ENCODE measurements at regions not wholly inside any gene's neighbourhood (a gene's known extent, or its start where the extent isn't known, plus 50 kb on each side); places are given as distances from the start of the nearest gene placed in this dataset.
"Not testable (repeated sequence)": the region's sequence is repeated elsewhere in the genome, so short reads cannot be mapped to it uniquely, and the experiment has no call there.

DNA sequence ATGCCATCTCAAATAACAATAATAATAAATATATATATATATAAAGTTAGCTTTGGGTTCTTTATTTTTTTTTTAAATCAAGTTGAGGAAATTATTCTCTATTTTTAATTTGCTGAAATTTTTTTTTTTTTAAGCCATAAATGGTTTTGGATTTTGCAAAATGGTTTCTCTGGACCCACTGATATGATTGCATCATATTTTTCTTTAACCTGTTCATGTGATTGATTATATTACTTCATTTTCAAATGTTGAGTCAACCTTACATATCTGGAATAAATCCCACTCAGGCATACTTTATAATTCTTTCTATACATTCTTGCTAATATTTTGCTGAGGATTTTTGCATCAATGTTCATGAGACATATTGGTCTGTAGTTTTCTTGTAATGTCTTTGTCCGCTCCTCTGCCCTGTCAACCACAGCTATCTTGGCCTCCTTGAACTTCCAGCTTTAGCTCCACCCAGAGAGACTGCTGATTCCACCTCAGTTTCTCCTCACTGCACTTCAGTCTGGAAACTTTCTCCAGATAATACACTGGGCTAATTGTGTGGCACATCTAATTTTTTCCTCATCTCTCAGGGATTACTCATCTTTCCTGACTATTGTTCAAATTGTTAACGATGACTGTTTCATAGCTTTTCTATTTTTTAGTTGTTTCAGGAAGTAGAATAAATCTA lies 160.9 kb upstream of the GIMD1 start:
- Histone ChIP-seq H3K4me1 (ENCODE audit: control insufficient read depth, insufficient read depth, low read length) (peaks cover 8% of the 10 kb centered on the region), H3K9me3 (ENCODE audit: control insufficient read depth, low read length) (no peaks in the 10 kb centered on the region), H3K4me3 (ENCODE audit: low read length) (no peak overlapping the region), H3K27ac (ENCODE audit: low read depth, low read length) (no peak overlapping the region), H3K36me3 (ENCODE audit: control insufficient read depth, insufficient read depth, low read length) (no peaks in the 10 kb centered on the region), H3K27me3 (ENCODE audit: control insufficient read depth, insufficient read depth, low read length, poor library complexity, severe bottlenecking) (no peaks in the 10 kb centered on the region), H3K9ac (ENCODE audit: extremely low read depth, low read length, poor library complexity, severe bottlenecking) (no peak overlapping the region)
- Mint-ChIP-seq H3K4me3 (no peak overlapping the region), H3K36me3 (ENCODE audit: low read depth) (no peaks in the 10 kb centered on the region), H3K9me3 (peaks cover 7% of the 10 kb centered on the region), H3K27me3 (ENCODE audit: insufficient read depth) (no peaks in the 10 kb centered on the region), H3K27ac (no peak overlapping the region), H3K4me1 (peaks cover 4% of the 10 kb centered on the region)
- no peak for DNase-seq
- TF ChIP-seq, protein P1, sequence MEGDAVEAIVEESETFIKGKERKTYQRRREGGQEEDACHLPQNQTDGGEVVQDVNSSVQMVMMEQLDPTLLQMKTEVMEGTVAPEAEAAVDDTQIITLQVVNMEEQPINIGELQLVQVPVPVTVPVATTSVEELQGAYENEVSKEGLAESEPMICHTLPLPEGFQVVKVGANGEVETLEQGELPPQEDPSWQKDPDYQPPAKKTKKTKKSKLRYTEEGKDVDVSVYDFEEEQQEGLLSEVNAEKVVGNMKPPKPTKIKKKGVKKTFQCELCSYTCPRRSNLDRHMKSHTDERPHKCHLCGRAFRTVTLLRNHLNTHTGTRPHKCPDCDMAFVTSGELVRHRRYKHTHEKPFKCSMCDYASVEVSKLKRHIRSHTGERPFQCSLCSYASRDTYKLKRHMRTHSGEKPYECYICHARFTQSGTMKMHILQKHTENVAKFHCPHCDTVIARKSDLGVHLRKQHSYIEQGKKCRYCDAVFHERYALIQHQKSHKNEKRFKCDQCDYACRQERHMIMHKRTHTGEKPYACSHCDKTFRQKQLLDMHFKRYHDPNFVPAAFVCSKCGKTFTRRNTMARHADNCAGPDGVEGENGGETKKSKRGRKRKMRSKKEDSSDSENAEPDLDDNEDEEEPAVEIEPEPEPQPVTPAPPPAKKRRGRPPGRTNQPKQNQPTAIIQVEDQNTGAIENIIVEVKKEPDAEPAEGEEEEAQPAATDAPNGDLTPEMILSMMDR (conservative IDR thresholded peaks at IDR 0.05): no peak
- WGBS, 2 experiments (ENCODE audit: insufficient coverage in 1 of 2, insufficient read length in 1 of 2): 93% methylated on average over 2 of the region's 2 CpGs; no CpG with 5 or more reads in 1 of the 2 experiments

DNA sequence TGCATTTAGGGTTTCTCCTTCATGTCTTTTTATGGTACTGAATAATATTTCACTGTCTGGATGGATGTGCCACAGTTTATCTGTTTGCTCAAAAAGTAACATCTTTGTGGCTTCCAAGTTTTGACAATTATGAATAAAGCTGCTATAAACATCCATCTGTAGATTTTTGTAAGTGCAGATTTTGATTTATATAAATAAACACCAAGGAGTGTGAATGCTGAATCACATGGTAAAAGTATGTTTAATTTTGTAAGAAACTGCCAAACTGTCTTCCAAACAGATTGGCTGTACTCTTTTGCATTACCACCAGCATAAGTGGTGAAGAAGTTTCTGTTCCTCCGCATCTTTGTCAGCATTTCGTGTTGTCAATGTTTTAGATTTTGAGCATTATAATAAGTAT lies 158.7 kb upstream of the GIMD1 start:
- Histone ChIP-seq H3K36me3 (ENCODE audit: control insufficient read depth, insufficient read depth, low read length) (no peaks in the 10 kb centered on the region), H3K4me3 (ENCODE audit: low read length) (no peak overlapping the region), H3K9ac (ENCODE audit: extremely low read depth, low read length, poor library complexity, severe bottlenecking) (no peak overlapping the region), H3K4me1 (ENCODE audit: control insufficient read depth, insufficient read depth, low read length) (no peaks in the 10 kb centered on the region), H3K27ac (ENCODE audit: low read depth, low read length) (no peak overlapping the region), H3K9me3 (ENCODE audit: control insufficient read depth, low read length) (peaks cover 10% of the 10 kb centered on the region), H3K27me3 (ENCODE audit: control insufficient read depth, insufficient read depth, low read length, poor library complexity, severe bottlenecking) (no peaks in the 10 kb centered on the region)
- DNase-seq: no peak
- no peaks in the 10 kb centered on the region for H3K27me3 Mint-ChIP-seq (ENCODE audit: insufficient read depth)
- H3K4me3 Mint-ChIP-seq: no peak overlapping the region
- 97% methylated on average over 2 of the region's 2 CpGs; no CpG with 5 or more reads in 1 of the 2 experiments for whole genome bisulfite sequencing, 2 experiments (ENCODE audit: insufficient coverage in 1 of 2, insufficient read length in 1 of 2)
- H3K27ac Mint-ChIP-seq: no peak overlapping the region
- no peaks in the 10 kb centered on the region for H3K36me3 Mint-ChIP-seq (ENCODE audit: low read depth)
- no peaks in the 10 kb centered on the region for H3K4me1 Mint-ChIP-seq
- peaks cover 12% of the 10 kb centered on the region for H3K9me3 Mint-ChIP-seq
- TF ChIP-seq, protein P1 (conservative IDR thresholded peaks at IDR 0.05): no peak

DNA sequence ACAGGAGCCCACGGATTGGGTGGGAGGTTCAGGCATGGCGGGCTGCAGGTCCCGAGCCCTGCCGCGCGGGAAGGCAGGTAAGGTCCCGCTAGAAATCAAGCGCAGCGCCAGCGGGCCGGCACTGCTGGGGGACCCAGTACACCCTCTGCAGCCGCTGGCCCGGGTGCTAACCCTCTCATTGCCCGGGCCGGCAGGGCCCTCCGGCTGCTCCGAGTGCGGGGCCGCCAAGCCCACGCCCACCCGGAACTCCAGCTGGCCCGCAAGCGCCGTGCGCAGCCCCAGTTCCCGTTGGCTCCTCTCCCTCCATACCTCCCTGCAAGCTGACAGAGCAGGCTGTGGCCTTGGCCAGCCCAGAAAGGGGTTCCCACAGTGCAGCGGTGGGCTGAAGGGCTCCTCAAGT lies 156.8 kb upstream of the GIMD1 start:
- H3K4me3 ChIP-seq (ENCODE audit: low read length); H3K27me3 Mint-ChIP-seq (ENCODE audit: insufficient read depth); DNase-seq; H3K27me3 ChIP-seq (ENCODE audit: control insufficient read depth, insufficient read depth, low read length, poor library complexity, severe bottlenecking); H3K36me3 Mint-ChIP-seq (ENCODE audit: low read depth); H3K4me3 Mint-ChIP-seq; H3K9ac ChIP-seq (ENCODE audit: extremely low read depth, low read length, poor library complexity, severe bottlenecking); H3K4me1 ChIP-seq (ENCODE audit: control insufficient read depth, insufficient read depth, low read length); H3K4me1 Mint-ChIP-seq; H3K27ac ChIP-seq (ENCODE audit: low read depth, low read length); H3K36me3 ChIP-seq (ENCODE audit: control insufficient read depth, insufficient read depth, low read length); H3K27ac Mint-ChIP-seq: not testable (repeated sequence)
- H3K9me3 Mint-ChIP-seq: peaks cover 12% of the 10 kb centered on the region
- WGBS, 2 experiments (ENCODE audit: insufficient coverage in 1 of 2, insufficient read length in 1 of 2): 97 to 99% methylated on average over 16 to 27 of the region's 27 CpGs
- H3K9me3 ChIP-seq (ENCODE audit: control insufficient read depth, low read length): peaks cover 13% of the 10 kb centered on the region

DNA sequence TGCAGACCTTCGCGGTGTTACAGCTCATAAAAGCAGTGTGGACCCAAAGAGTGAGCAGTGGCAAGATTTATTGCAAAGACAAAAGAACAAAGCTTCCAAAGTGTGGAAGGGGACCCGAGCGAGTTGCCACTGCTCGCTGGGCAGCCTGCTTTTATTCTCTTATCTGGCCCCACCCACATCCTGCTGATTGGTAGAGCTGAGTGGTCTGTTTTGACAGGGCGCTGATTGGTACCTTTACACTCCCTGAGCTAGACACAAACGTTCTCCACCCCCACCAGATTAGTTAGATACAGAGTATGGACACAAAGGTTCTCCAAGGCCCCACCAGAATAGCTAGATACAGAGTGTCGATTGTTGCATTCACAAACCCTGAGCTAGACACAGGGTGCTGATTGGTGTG lies 156.2 kb upstream of the GIMD1 start:
- WGBS, 2 experiments (ENCODE audit: insufficient coverage in 1 of 2, insufficient read length in 1 of 2): 94 to 96% methylated on average over 5 to 8 of the region's 8 CpGs
- peaks cover 17% of the 10 kb centered on the region for H3K9me3 ChIP-seq (ENCODE audit: control insufficient read depth, low read length)
- DNase-seq; H3K4me1 Mint-ChIP-seq; H3K36me3 ChIP-seq (ENCODE audit: control insufficient read depth, insufficient read depth, low read length); H3K36me3 Mint-ChIP-seq (ENCODE audit: low read depth); H3K27ac Mint-ChIP-seq; H3K27me3 Mint-ChIP-seq (ENCODE audit: insufficient read depth); H3K4me3 ChIP-seq (ENCODE audit: low read length); H3K27me3 ChIP-seq (ENCODE audit: control insufficient read depth, insufficient read depth, low read length, poor library complexity, severe bottlenecking); H3K4me1 ChIP-seq (ENCODE audit: control insufficient read depth, insufficient read depth, low read length); H3K27ac ChIP-seq (ENCODE audit: low read depth, low read length); H3K4me3 Mint-ChIP-seq; H3K9ac ChIP-seq (ENCODE audit: extremely low read depth, low read length, poor library complexity, severe bottlenecking): not testable (repeated sequence)
- peaks cover 12% of the 10 kb centered on the region for H3K9me3 Mint-ChIP-seq

All from endodermal cell (in vitro differentiated cells).